H9 (cell line): ENCODE measurements at regions not wholly inside any gene's neighbourhood (a gene's known extent, or its start where the extent isn't known, plus 50 kb on each side); places are given as distances from the start of the nearest gene placed in this dataset.

Experiments used
- DNase-seq: peaks from one replicate; pipeline ENCODE4 v3.0.0-alpha.2; 2017
- H2AFZ ChIP-seq: one replicate; pipeline ENCODE4 v1.6.1; 2013; ENCODE audit warnings: mild to moderate bottlenecking, low read length, control low read depth, moderate library complexity
- H2AK5ac ChIP-seq: 2 replicates; pipeline ENCODE4 v1.6.1; 2013; ENCODE audit warnings: low read length, control low read depth, mixed read lengths; ENCODE audit not compliant: insufficient read length
- H2BK120ac ChIP-seq: one replicate; pipeline ENCODE4 v1.6.1; 2013; ENCODE audit warnings: low read depth, mild to moderate bottlenecking, low read length, control low read depth, inconsistent platforms; ENCODE audit not compliant: poor library complexity, severe bottlenecking
- H2BK12ac ChIP-seq: 2 replicates; pipeline ENCODE4 v1.6.1; 2013; ENCODE audit warnings: low read length, control low read depth, mixed read lengths, low read depth; ENCODE audit not compliant: insufficient read length
- H2BK15ac ChIP-seq: 2 replicates; pipeline ENCODE4 v1.6.1; 2013; ENCODE audit warnings: low read depth, low read length, control low read depth
- H2BK20ac ChIP-seq: one replicate; pipeline ENCODE4 v1.6.1; 2013; ENCODE audit warnings: low read depth, mild to moderate bottlenecking, low read length, control low read depth, inconsistent platforms; ENCODE audit not compliant: poor library complexity, severe bottlenecking
- H2BK5ac ChIP-seq: 2 replicates; pipeline ENCODE4 v1.6.1; 2013; ENCODE audit warnings: low read length, control low read depth, mixed read lengths; ENCODE audit not compliant: insufficient read length
- H3K14ac ChIP-seq: 2 replicates; pipeline ENCODE4 v1.6.1; 2013; ENCODE audit warnings: low read length, control low read depth; ENCODE audit not compliant: insufficient read depth
- H3K18ac ChIP-seq: 2 replicates; pipeline ENCODE4 v1.6.1; 2013; ENCODE audit warnings: low read depth, mild to moderate bottlenecking, mixed read lengths, low read length, control low read depth; ENCODE audit not compliant: insufficient read length
- H3K23ac ChIP-seq: 2 replicates; pipeline ENCODE4 v1.6.1; 2013; ENCODE audit warnings: low read length, control low read depth, mixed read lengths, low read depth; ENCODE audit not compliant: insufficient read length
- H3K23me2 ChIP-seq: 2 replicates; pipeline ENCODE4 v1.6.1; 2013; ENCODE audit warnings: low read depth, mild to moderate bottlenecking, mixed read lengths, low read length, control low read depth; ENCODE audit not compliant: insufficient read length, poor library complexity, severe bottlenecking
- H3K27ac ChIP-seq: 2 replicates; pipeline ENCODE4 v1.5.1; 2013; ENCODE audit warnings: low read length, control low read depth, mixed read lengths, low read depth; ENCODE audit not compliant: insufficient read length
- H3K27me3 ChIP-seq: 2 replicates; pipeline ENCODE4 v1.6.1; 2013; ENCODE audit warnings: low read length, control low read depth, inconsistent platforms; ENCODE audit not compliant: insufficient read depth
- H3K4ac ChIP-seq: 2 replicates; pipeline ENCODE4 v1.6.1; 2013; ENCODE audit warnings: low read depth, mild to moderate bottlenecking, control low read depth, inconsistent platforms, low read length, moderate library complexity
- H3K4me1 ChIP-seq: 2 replicates; pipeline ENCODE4 v1.6.1; 2013; ENCODE audit warnings: low read length, control low read depth, inconsistent platforms; ENCODE audit not compliant: insufficient read depth
- H3K4me2 ChIP-seq: 2 replicates; pipeline ENCODE4 v1.6.1; 2013; ENCODE audit warnings: low read length, control low read depth, mixed read lengths; ENCODE audit not compliant: insufficient read length, insufficient read depth
- H3K56ac ChIP-seq: 2 replicates; pipeline ENCODE4 v1.6.1; 2013; ENCODE audit warnings: low read depth, mild to moderate bottlenecking, mixed read lengths, low read length, control low read depth; ENCODE audit not compliant: insufficient read length
- H3K79me1 ChIP-seq: 2 replicates; pipeline ENCODE4 v1.6.1; 2013; ENCODE audit warnings: low read depth, mild to moderate bottlenecking, moderate library complexity, low read length, control low read depth, inconsistent platforms; ENCODE audit not compliant: insufficient read depth, poor library complexity, severe bottlenecking
- H3K79me2 ChIP-seq: 2 replicates; pipeline ENCODE4 v1.6.1; 2013; ENCODE audit warnings: low read length, control low read depth, inconsistent platforms; ENCODE audit not compliant: insufficient read depth
- H3K9ac ChIP-seq: 2 replicates; pipeline ENCODE4 v1.6.1; 2013; ENCODE audit warnings: low read length, control low read depth, mixed read lengths; ENCODE audit not compliant: insufficient read length; ENCODE audit errors: extremely low read depth
- H3K9me3 ChIP-seq: one replicate; pipeline ENCODE4 v1.6.1; 2013; ENCODE audit warnings: low read depth, low read length, inconsistent platforms; ENCODE audit not compliant: control insufficient read depth
- H3T11ph ChIP-seq: one replicate; pipeline ENCODE4 v1.6.1; 2013; ENCODE audit warnings: mild to moderate bottlenecking, low read length, control low read depth, inconsistent platforms
- H4K20me1 ChIP-seq: one replicate; pipeline ENCODE4 v1.6.1; 2013; ENCODE audit not compliant: control insufficient read depth, insufficient read length, insufficient read depth
- H4K5ac ChIP-seq: 2 replicates; pipeline ENCODE4 v1.6.1; 2013; ENCODE audit warnings: low read depth, mild to moderate bottlenecking, mixed read lengths, low read length, control low read depth; ENCODE audit not compliant: insufficient read length
- H4K8ac ChIP-seq: replicated peaks from 2 replicates; pipeline ENCODE4 v1.6.1; 2013; ENCODE audit warnings: low read length, control low read depth, mixed read lengths, low read depth; ENCODE audit not compliant: insufficient read length
- H4K91ac ChIP-seq: 2 replicates; pipeline ENCODE4 v1.6.1; 2013; ENCODE audit warnings: low read depth, mild to moderate bottlenecking, moderate library complexity, mixed read lengths, low read length, control low read depth; ENCODE audit not compliant: insufficient read length
- H3K27ac Mint-ChIP-seq, 3 experiments: 2 replicates in 2 of 3; 3 replicates in 1 of 3; pipeline ENCODE4 v1.8.0; 2020 to 2021; ENCODE audit warnings: mixed read lengths in 3 of 3, mild to moderate bottlenecking in 1 of 3, moderate library complexity in 1 of 3
- H3K27me3 Mint-ChIP-seq: 2 replicates; pipeline ENCODE4 v1.8.0; 2021; ENCODE audit warnings: low read depth, mild to moderate bottlenecking, moderate library complexity, mixed read lengths
- H3K36me3 Mint-ChIP-seq, 3 experiments: 2 replicates in 2 of 3; 3 replicates in 1 of 3; pipeline ENCODE4 v1.8.0; 2020 to 2021; ENCODE audit warnings: low read depth in 3 of 3, mixed read lengths in 3 of 3; ENCODE audit not compliant: insufficient read depth in 1 of 3
- H3K4me1 Mint-ChIP-seq, 2 experiments: 2 replicates each; pipeline ENCODE4 v1.8.0; 2020; ENCODE audit warnings: mixed read lengths in 2 of 2
- H3K4me3 Mint-ChIP-seq, 2 experiments: 2 replicates in 1 of 2; 3 replicates in 1 of 2; pipeline ENCODE4 v1.8.0; 2020 to 2021; ENCODE audit warnings: mild to moderate bottlenecking in 2 of 2, mixed read lengths in 2 of 2, moderate library complexity in 1 of 2
- H3K9me3 Mint-ChIP-seq, 2 experiments: 2 replicates in 1 of 2; 3 replicates in 1 of 2; pipeline ENCODE4 v1.8.0; 2020; ENCODE audit warnings: mild to moderate bottlenecking in 2 of 2, mixed read lengths in 2 of 2, moderate library complexity in 1 of 2
- CTCF ChIP-seq: fragments of 200-600 bp; sonication (generic); conservative IDR thresholded peaks from 3 replicates; pipeline ENCODE4 v1.8.0; 2021; ENCODE audit warnings: antibody characterized with exemption, mild to moderate bottlenecking
- WGBS: extraction: QIAGEN DNeasy Blood & Tissue Kit; methylation state at CpG from one replicate; pipeline ENCODE4 v1.1.7; 2013; ENCODE audit warnings: missing lambda C conversion rate, low lambda C conversion rate, mixed read lengths; ENCODE audit not compliant: insufficient read length; ENCODE audit errors: extremely low coverage; 5-methylcytosine and 5-hydroxymethylcytosine counted together

DNA sequence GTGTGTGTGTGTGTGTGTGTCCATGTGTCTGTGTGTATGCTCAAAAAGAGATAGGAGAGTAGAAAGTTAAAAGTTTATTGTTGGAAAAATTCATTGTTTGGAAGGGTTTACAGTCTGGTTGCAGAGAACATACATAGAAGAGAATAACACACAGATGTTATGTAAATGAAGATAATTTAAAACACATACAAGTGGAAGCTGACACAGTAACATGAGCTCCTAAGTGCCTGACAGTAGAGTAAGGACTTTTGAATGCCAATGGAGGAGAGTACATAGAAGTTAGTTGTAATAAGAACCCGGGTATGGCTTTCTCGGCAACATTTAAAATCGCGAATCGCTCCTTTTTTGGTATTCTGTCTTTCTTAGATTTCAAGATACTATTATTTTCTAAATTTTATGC is 137.0 kb upstream of the FANCL start:
- no peak overlapping the region for H3K4me3 Mint-ChIP-seq
- Histone ChIP-seq H2BK120ac (no peak overlapping the region), H4K91ac (no peak overlapping the region), H2BK20ac (no peak overlapping the region), H3T11ph (no peak overlapping the region), H2BK5ac (no peak overlapping the region), H3K9ac (no peak overlapping the region), H3K4me2 (no peak overlapping the region), H3K79me2 (no peaks in the 10 kb centered on the region), H3K18ac (no peak overlapping the region), H2AK5ac (no peak overlapping the region), H3K23me2 (no peaks in the 10 kb centered on the region), H3K4ac (no peak overlapping the region), H3K79me1 (no peaks in the 10 kb centered on the region), H2BK12ac (no peak overlapping the region), H3K27ac (no peak overlapping the region), H3K14ac (no peak overlapping the region), H3K9me3 (no peaks in the 10 kb centered on the region), H3K4me1 (no peaks in the 10 kb centered on the region), H3K23ac (no peak overlapping the region), H4K5ac (no peak overlapping the region), H2BK15ac (no peak overlapping the region), H3K27me3 (no peaks in the 10 kb centered on the region), H3K56ac (no peak overlapping the region), H4K20me1 (no peaks in the 10 kb centered on the region), H4K8ac (no peak overlapping the region), H2AFZ (no peak overlapping the region)
- 0 out of 4 replicates have a peak, but pooled peaks cover 0 to 2% of the 10 kb centered on the region in 2 experiments for H3K4me1 Mint-ChIP-seq
- TF ChIP-seq CTCF = no peak
- H3K27me3 Mint-ChIP-seq = no peaks in the 10 kb centered on the region
- no peak for DNase-seq
- no peak overlapping the region for H3K27ac Mint-ChIP-seq
- no peaks in the 10 kb centered on the region for H3K36me3 Mint-ChIP-seq
- WGBS = no CpG with 5 or more reads among the region's 5 CpGs
- H3K9me3 Mint-ChIP-seq = peaks cover 0 to 3% of the 10 kb centered on the region in 2 experiments; a peak in 1 of 5 replicates
